Stomach (tissue), 4 donors: ENCODE measurements at regions not wholly inside any gene's neighbourhood (a gene's known extent, or its start where the extent isn't known, plus 50 kb on each side); places are given as distances from the start of the nearest gene placed in this dataset.

ENCODE experiments used
- POLR2A ChIP-seq, 4 donors: fragments of 450-650 bp; IDR thresholded peaks; one replicate each; pipeline ENCODE4 v1.6.1; 2016; ENCODE audit warnings: antibody characterized with exemption in 4 of 4, control low read depth in 2 of 4, mild to moderate bottlenecking in 1 of 4, moderate library complexity in 1 of 4
- TF ChIP-seq, protein P1 (sequence below), 7 experiments: fragments of 450-650 bp in 4 of 7; fragments of 200-600 bp in 3 of 7; sonication (generic) in 3 of 7; IDR thresholded peaks; one replicate each; pipeline ENCODE4 v1.5.1; 2016 to 2019; ENCODE audit warnings: antibody characterized with exemption in 7 of 7, control low read depth in 2 of 7, mild to moderate bottlenecking in 1 of 7

DNA sequence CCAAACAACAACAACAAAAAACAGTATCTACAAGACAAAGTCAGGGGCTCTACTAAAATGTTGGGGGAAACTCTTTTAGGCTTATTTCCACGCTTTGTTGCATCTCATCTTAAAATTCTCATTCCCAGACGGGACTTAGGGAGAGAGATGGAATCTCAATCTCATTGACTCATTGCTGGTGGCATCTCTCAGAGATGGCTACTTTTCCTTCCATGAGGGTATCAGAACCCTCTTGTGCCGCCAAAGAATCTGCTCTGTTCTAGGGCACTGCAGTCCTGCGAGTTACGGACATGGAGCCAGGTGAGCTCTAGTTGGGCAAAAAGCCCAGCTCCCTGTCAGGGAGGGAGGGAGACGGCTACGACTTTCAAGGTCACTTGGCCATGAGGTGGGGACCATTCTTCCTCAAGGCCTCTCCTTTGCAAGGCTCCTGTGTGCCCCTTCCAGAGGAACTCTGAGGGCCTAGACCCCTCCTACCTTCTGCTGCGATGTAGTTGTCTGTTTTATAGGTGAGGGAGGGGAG is 68.0 kb downstream of the MYCN start:
- TF ChIP-seq, protein P1, sequence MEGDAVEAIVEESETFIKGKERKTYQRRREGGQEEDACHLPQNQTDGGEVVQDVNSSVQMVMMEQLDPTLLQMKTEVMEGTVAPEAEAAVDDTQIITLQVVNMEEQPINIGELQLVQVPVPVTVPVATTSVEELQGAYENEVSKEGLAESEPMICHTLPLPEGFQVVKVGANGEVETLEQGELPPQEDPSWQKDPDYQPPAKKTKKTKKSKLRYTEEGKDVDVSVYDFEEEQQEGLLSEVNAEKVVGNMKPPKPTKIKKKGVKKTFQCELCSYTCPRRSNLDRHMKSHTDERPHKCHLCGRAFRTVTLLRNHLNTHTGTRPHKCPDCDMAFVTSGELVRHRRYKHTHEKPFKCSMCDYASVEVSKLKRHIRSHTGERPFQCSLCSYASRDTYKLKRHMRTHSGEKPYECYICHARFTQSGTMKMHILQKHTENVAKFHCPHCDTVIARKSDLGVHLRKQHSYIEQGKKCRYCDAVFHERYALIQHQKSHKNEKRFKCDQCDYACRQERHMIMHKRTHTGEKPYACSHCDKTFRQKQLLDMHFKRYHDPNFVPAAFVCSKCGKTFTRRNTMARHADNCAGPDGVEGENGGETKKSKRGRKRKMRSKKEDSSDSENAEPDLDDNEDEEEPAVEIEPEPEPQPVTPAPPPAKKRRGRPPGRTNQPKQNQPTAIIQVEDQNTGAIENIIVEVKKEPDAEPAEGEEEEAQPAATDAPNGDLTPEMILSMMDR (IDR thresholded peaks at IDR 0.05): no peak
- no peak for TF ChIP-seq POLR2A (IDR thresholded peaks at IDR 0.05)
